GM19043 (cell line): ENCODE measurements at regions not wholly inside any gene's neighbourhood (a gene's known extent, or its start where the extent isn't known, plus 50 kb on each side); places are given as distances from the start of the nearest gene placed in this dataset.
"Not testable (repeated sequence)": the region's sequence is repeated elsewhere in the genome, so short reads cannot be mapped to it uniquely, and the experiment has no call there.

ENCODE experiments used
- ATAC-seq: cut with Tn5 transposase; IDR thresholded peaks from one replicate; pipeline ENCODE4 v1.9.1; 2021; ENCODE audit warnings: low read depth; ENCODE audit not compliant: unreplicated experiment

DNA sequence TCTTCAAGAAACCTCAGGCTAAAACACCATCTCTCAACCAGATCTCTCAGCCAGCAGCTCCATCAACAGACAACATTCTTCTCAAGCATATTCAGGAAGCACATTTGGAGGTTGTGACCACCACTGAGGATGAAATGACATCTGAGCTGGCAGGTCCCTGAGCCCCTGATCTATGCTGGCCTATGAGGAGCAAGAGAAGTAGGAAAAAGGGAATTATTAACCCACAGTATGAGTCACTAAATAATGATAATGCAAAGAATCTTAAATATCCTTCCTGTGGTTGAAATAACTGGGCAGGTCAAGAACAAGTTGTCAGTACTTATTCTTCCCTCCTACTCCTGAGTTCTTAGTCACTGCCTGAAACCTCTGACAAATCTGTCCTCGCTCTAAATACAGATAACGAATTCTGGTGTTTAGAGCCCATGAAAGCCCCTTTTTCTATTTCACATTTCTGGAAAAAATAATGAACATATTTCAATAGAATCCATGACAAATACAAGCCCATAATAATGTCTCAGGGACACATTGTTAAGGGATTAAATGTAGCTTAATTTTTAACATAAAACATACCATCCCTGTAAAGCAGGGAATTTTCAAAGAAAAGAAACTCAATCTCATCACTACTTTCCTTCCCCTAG, 225.8 kb upstream of the IRS2 start:
- ATAC-seq: no peak

- ATAC-seq: no peak
Observed at GRCh38 chr13:110010404-110011138, 224.2 kb upstream of the IRS2 start.

DNA sequence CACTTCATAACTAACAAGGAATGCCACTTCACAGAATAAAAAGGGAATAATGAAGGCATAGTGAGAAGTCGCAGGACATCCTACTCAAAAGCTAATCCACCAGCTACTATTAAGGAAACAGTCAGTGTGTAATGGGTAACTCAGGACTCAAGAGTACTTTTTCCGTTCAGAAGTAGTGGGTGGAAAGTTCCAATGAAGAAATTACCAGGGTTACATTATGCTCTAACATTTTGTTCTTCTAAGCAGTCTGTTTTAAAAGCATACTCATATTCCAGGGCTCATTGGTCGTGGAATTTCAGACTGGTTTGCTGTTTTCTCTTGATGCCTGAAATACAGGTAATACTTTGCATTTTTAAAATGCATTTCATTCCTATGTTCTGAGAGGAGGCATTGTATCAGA, 222.4 kb upstream of the IRS2 start:
- ATAC-seq: no peak

DNA sequence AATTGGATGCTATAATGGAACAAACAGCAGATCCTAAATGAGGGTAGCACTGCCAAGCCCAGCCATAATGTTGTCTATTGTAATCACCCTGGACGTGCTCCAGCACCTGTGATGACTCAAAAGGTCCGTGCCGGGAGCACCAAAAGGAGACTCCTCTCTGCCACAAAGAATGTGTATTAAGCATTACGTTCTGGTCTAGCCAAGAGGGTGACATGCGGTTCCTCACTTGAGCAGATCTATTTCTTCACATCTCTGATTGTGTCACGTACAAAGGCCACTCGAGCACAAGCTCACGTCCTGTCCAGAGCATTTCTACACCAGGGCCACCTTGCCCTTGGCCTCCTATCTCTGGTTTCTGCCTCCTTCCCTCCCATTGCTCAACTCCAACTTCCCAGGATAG, 219.9 kb upstream of the IRS2 start:
- ATAC-seq: no peak

GRCh38 chr13:110005563-110005962, 219.2 kb upstream of the IRS2 start:
- ATAC-seq: no peak

DNA sequence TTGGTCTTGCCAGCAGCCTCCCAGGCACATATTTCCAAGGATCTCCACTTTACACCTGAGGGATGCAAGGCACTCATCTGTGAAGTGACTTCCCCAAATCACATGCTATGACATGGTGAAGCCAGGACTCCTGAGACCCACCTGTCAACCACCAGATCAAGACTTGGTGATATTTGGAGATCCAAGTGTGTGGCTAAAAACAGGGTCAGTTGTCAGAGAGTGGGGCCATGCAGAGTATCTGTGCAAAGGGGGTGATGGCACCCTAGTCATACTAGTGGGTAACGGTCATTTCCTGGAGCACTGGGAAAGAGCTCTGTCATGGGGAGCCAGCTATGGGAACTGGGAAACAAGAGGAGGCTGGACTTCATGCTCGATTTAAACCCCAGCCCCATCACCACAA, 218.4 kb upstream of the IRS2 start:
- no peak for ATAC-seq

- no peak for ATAC-seq
Observed at GRCh38 chr13:110001670-110002275, 215.4 kb upstream of the IRS2 start.

DNA sequence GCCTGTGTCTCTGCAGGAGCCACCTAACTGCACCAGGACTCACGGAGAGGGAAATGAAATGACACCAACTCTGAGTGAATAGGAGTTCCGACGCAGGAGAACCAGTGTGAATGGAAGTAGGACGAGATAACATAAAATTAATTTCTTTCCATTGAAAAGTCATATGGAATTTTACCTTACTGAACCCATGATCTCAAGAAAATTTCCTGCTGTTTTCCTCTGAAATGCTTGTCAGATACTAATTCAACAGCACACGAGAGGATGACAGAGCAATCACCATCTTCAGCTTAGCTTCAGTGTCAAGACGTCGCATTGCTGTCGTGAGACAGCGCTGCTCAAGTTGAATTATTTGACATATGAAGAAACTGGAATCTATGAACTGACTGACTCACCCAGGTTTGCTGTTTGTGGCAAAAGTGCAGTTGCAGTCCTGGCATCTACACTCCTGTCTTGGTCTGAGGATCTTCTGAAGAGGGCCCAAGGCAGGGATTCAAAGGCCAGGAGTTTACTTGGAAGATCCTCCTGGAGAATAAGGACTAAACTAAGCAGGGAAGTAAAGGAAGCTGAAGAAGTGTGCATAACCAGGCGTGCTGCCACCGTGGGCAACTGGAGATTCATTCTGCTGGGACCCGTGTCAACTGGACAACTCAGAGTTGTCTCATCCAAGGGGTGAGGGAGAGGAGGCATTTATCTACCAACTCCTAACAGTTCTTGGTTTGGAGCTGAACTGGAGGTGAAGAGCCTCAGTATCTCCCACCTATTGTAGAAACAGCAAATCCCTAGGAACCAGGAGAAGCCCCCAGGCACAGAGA, 214.4 kb upstream of the IRS2 start:
- no peak for ATAC-seq

- ATAC-seq: no peak
Observed at GRCh38 chr13:109999659-110000533, 213.5 kb upstream of the IRS2 start.

DNA sequence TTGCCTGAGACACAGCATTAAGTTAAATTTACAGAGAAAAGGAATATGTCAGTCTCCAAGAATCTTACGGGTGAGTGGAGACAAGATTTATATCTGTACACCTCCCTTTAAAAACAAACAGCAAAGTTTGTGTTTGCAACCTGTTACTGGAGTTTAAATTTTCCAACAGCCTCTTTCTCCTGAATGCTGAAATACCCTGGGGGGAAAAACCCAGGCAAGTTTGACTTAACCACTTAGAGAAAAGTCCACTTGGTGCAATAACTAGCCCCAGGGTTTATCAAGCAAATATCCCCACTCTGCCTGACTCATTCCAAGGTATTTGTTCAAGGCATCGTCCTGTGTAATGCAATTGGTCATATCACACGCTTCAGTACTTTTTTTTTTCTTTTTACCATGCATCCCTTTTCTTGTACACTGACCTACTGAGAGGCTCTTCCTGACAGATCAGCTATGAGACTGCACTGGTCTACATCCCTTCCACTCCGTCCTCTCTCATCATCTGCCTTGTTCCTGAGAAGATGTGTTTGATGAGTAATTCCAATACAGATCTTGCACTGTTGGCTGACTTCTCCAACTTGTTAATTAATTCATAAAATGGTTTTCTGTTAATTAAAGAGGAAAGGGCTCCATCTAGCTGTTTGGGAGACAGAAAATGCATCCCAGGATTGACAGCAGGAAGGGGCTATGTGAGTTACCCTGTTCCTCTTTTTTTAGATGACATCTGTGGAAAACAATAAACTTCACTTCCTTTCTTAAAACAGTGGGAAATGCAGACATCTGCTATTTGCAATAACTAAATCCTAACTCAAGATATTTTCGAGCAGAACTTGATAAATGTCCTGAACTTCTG, 212.5 kb upstream of the IRS2 start:
- ATAC-seq: no peak

GRCh38 chr13:109998037-109998436, 211.7 kb upstream of the IRS2 start:
- no peak for ATAC-seq

GRCh38 chr13:109997056-109997595, 210.7 kb upstream of the IRS2 start:
- not testable (repeated sequence) for ATAC-seq

DNA sequence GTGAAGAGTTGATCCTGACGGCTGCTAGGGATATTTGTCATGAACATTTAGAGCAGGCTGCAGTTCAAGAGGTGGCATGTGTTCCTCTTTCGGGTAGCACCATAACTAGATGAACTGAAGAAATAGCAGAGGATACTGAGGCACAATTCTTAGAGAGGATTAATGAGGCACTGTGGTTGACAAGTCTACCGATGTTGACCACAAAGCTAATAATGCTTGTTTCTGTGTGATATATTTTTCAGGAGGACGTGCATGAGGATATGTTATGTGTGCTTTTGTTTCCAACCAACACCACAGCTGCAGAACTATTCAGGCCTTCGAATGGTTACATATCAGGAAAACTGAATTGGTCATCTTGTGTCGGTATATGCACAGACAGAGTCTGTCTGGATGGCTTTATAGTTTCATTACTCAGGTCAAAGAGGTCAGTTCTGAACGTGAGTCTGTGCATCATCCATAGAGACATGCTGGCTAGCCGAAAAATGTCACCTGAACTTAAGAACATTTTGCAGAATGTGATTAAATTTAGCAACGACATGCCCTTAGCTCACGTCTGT, 210.1 kb upstream of the IRS2 start:
- ATAC-seq: no peak

DNA sequence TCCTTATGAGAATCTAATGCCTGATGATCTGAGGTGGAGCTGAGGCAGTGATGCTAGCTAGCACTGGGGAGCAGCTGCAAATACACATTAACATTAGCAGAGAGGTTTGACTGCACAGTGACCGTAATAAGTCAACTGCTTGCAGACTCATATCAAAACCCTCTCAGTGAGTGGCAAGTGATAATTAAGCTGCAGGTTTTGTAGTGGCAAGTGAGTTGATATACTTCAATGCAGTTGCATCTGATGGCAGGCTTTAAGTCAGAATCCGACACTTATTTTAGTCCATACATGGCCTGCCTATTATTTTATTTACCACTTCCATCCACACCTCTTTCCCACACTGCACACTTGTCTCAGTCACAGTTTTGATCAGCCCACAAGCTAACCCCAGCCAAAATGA, 209.2 kb upstream of the IRS2 start:
- ATAC-seq: no peak

GRCh38 chr13:109990296-109990695, 203.9 kb upstream of the IRS2 start:
- ATAC-seq: no peak

GRCh38 chr13:109989686-109990085, 203.3 kb upstream of the IRS2 start:
- ATAC-seq: no peak

- no peak for ATAC-seq
Observed at GRCh38 chr13:109989155-109989554, 202.8 kb upstream of the IRS2 start.

- ATAC-seq: no peak
Observed at GRCh38 chr13:109986851-109987250, 200.5 kb upstream of the IRS2 start.
